ENCODE measurements at regions not wholly inside any gene's neighbourhood (a gene's known extent, or its start where the extent isn't known, plus 50 kb on each side); places are given as distances from the start of the nearest gene placed in this dataset.

GRCh38 chr1:165014753-165015152 is 341.8 kb downstream of the LMX1A start:
- DNase-seq = no peak

GRCh38 chr1:165011991-165012531 is 344.5 kb downstream of the LMX1A start:
- DNase-seq = no peak

GRCh38 chr1:165011186-165011585 is 345.3 kb downstream of the LMX1A start:
- no peak for DNase-seq

GRCh38 chr1:165010418-165011070 is 346.0 kb downstream of the LMX1A start:
- DNase-seq = no peak

- no peak for DNase-seq
These were observed 349.7 kb downstream of the LMX1A start for GRCh38 chr1:165006831-165007230.

GRCh38 chr1:164999146-164999545 is 357.4 kb downstream of the LMX1A start:
- DNase-seq = no peak

- DNase-seq = no peak
These were observed 364.7 kb downstream of the LMX1A start for GRCh38 chr1:164991763-164992314.

GRCh38 chr1:164983023-164983650 is 373.4 kb downstream of the LMX1A start:
- no peak for DNase-seq

- DNase-seq = no peak
These were observed 374.0 kb downstream of the LMX1A start for GRCh38 chr1:164982545-164982944.

- no peak for DNase-seq
These were observed 379.0 kb downstream of the LMX1A start for GRCh38 chr1:164977561-164977960.

GRCh38 chr1:164971921-164972415 is 384.5 kb downstream of the LMX1A start:
- peak; percentile 73 for DNase-seq

- no peak for DNase-seq
These were observed 385.1 kb downstream of the LMX1A start for GRCh38 chr1:164971391-164971790.

GRCh38 chr1:164969253-164969652 is 387.3 kb downstream of the LMX1A start:
- no peak for DNase-seq

- DNase-seq = no peak
These were observed 389.2 kb downstream of the LMX1A start for GRCh38 chr1:164967300-164967699.

- no peak for DNase-seq
These were observed 394.8 kb downstream of the LMX1A start for GRCh38 chr1:164961715-164962114.

- DNase-seq = no peak
These were observed 397.3 kb downstream of the LMX1A start for GRCh38 chr1:164958982-164959768.

GRCh38 chr1:164953815-164954214 is 394.8 kb downstream of the PBX1 start:
- DNase-seq = no peak

GRCh38 chr1:164953098-164953497 is 394.1 kb downstream of the PBX1 start:
- no peak for DNase-seq

GRCh38 chr1:164951508-164951907 is 392.5 kb downstream of the PBX1 start:
- DNase-seq = no peak

GRCh38 chr1:164950541-164950986 is 391.6 kb downstream of the PBX1 start:
- no peak for DNase-seq

- DNase-seq = no peak
These were observed 390.9 kb downstream of the PBX1 start for GRCh38 chr1:164949771-164950471.

- DNase-seq = no peak
These were observed 389.1 kb downstream of the PBX1 start for GRCh38 chr1:164948101-164948500.

- no peak for DNase-seq
These were observed 378.3 kb downstream of the PBX1 start for GRCh38 chr1:164937291-164937690.

All from NCI-H2171 treated with DMSO at 0.1 percent for 48 hours (cell line).